ENCODE measurements at regions not wholly inside any gene's neighbourhood (a gene's known extent, or its start where the extent isn't known, plus 50 kb on each side); places are given as distances from the start of the nearest gene placed in this dataset.

GRCh38 chr1:86209346-86209745 lies 52.8 kb upstream of the COL24A1 start:
- no peak for DNase-seq (ENCODE audit: low read depth)
- TF ChIP-seq, protein P1, sequence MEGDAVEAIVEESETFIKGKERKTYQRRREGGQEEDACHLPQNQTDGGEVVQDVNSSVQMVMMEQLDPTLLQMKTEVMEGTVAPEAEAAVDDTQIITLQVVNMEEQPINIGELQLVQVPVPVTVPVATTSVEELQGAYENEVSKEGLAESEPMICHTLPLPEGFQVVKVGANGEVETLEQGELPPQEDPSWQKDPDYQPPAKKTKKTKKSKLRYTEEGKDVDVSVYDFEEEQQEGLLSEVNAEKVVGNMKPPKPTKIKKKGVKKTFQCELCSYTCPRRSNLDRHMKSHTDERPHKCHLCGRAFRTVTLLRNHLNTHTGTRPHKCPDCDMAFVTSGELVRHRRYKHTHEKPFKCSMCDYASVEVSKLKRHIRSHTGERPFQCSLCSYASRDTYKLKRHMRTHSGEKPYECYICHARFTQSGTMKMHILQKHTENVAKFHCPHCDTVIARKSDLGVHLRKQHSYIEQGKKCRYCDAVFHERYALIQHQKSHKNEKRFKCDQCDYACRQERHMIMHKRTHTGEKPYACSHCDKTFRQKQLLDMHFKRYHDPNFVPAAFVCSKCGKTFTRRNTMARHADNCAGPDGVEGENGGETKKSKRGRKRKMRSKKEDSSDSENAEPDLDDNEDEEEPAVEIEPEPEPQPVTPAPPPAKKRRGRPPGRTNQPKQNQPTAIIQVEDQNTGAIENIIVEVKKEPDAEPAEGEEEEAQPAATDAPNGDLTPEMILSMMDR (IDR thresholded peaks at IDR 0.05; ENCODE audit: insufficient read depth, low read length, poor library complexity, severe bottlenecking) = no peak
- H3K27me3 ChIP-seq (ENCODE audit: control insufficient read depth, insufficient read depth, low read length) = no peaks in the 10 kb centered on the region
- no peaks in the 10 kb centered on the region for H3K36me3 ChIP-seq (ENCODE audit: control insufficient read depth, insufficient read depth, low read length)
- H3K4me3 ChIP-seq (ENCODE audit: low read depth, low read length) = no peak overlapping the region

GRCh38 chr1:86207323-86207722 lies 50.8 kb upstream of the COL24A1 start:
- DNase-seq (ENCODE audit: low read depth) = peak; percentile 59
- no peaks in the 10 kb centered on the region for H3K36me3 ChIP-seq (ENCODE audit: control insufficient read depth, insufficient read depth, low read length)
- TF ChIP-seq, protein P1 (IDR thresholded peaks at IDR 0.05; ENCODE audit: insufficient read depth, low read length, poor library complexity, severe bottlenecking) = no peak
- H3K4me3 ChIP-seq (ENCODE audit: low read depth, low read length) = no peak overlapping the region
- no peaks in the 10 kb centered on the region for H3K27me3 ChIP-seq (ENCODE audit: control insufficient read depth, insufficient read depth, low read length)

Data from kidney epithelial cell (primary cell).